Stimulated activated naive B cell treated with anti-CD40 and anti-IgM and Interleukin-4, amounts not matched to agents 10 μg/mL and 1 μg/mL and 100 μg/mL, for 72 hours (primary cell): ENCODE measurements at regions not wholly inside any gene's neighbourhood (a gene's known extent, or its start where the extent isn't known, plus 50 kb on each side); places are given as distances from the start of the nearest gene placed in this dataset.

ENCODE experiments used
- ATAC-seq, 2 donors: fragments of 150-1000 bp; cut with Tn5 transposase; replicated peaks; 2 replicates each; pipeline ENCODE4 v1.10.0; 2021; ENCODE audit warnings: moderate library complexity in 1 of 2
- DNase-seq: peaks from one replicate; pipeline ENCODE4 v3.0.0; 2021
- H3K27ac Mint-ChIP-seq: one replicate; pipeline ENCODE4 v1.8.0; 2022; ENCODE audit warnings: mild to moderate bottlenecking, mixed read lengths
- H3K27me3 Mint-ChIP-seq, 2 donors: one replicate each; pipeline ENCODE4 v1.8.0; 2022; ENCODE audit warnings: mixed read lengths in 2 of 2
- H3K36me3 Mint-ChIP-seq, 2 donors: one replicate each; pipeline ENCODE4 v1.8.0; 2022; ENCODE audit warnings: mixed read lengths in 2 of 2, mild to moderate bottlenecking in 1 of 2
- H3K4me1 Mint-ChIP-seq, 2 donors: one replicate each; pipeline ENCODE4 v1.8.0; 2022; ENCODE audit warnings: mixed read lengths in 2 of 2, mild to moderate bottlenecking in 1 of 2
- H3K4me3 Mint-ChIP-seq, 2 donors: one replicate each; pipeline ENCODE4 v1.8.0; 2022; ENCODE audit warnings: mild to moderate bottlenecking in 2 of 2, mixed read lengths in 2 of 2, moderate library complexity in 1 of 2
- H3K9me3 Mint-ChIP-seq, 2 donors: one replicate each; pipeline ENCODE4 v1.8.0; 2022; ENCODE audit warnings: mixed read lengths in 2 of 2, mild to moderate bottlenecking in 1 of 2

DNA sequence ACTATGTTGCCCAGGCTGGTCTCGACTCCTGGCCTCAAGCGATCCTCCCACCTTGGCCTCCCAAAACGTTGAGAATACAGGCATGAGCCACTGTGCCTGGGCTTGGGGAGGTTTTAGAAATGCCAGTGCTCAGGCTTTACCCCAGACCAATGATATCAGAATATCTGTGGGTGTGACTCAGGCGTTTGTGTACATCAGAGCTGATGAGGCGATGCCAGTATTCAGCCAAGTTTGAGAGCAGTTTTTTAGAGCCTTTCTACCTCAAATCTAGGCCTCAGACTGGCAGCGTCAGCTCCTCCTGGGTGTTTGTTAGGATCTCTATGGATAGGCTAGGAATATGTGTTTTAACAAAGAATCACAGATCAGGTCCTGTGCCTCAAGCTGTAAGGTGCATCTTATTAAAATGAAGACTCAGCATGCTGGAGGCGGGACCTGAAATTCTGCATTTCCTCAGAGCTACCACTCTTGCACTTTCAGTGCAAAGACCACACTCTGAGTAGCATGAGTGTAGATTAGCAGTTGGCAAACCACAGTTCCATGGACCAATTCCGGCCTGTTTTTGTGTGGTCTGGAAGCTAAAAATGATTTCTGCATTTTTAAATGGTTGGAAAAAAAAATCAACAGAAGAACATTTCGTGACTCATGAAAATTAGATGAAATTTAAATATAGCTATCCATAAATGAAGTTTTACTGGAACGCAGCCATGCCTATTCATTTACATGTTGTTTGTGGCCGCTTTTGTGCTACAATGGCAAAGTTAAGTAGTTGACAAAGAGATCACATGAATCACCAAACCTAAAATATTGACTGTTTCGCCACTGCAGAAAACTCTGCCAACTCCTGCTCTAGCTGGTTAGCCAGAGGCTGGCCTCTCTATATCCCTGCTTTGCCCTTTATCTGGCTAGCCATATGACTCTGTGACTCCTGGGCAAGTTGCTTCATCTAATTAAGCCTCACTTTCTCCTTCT is 92.2 kb downstream of the KLF4 start:
- H3K4me3 Mint-ChIP-seq: no peak overlapping the region
- H3K27ac Mint-ChIP-seq: no peak overlapping the region
- DNase-seq: no peak
- no peaks in the 10 kb centered on the region for H3K9me3 Mint-ChIP-seq
- H3K4me1 Mint-ChIP-seq: no peaks in the 10 kb centered on the region
- H3K27me3 Mint-ChIP-seq: peaks cover 12 to 13% of the 10 kb centered on the region in 2 donors
- no peaks in the 10 kb centered on the region for H3K36me3 Mint-ChIP-seq
- no peak for ATAC-seq

DNA sequence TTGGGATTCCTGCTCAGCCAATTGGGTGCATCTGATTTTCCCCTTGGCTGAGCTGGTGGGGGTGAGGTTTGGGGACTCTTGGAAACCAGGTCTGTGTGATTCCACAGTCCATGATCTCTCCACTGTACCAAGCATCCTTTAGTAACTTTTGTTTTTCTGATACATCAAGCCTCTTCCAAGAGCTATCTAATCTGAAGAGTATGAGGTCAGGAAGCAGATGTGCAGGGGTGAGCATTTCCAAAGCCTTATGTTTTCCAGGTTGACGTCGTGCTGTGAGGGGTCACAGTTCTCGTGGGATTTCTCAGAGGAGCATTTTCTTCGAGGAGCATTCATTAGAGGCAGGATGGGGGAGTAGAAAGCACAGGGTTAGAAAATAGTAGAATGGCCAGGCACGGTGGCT is 95.3 kb downstream of the KLF4 start:
- DNase-seq (no peak), ATAC-seq (no peak)
- Mint-ChIP-seq H3K9me3 (no peaks in the 10 kb centered on the region), H3K36me3 (no peaks in the 10 kb centered on the region), H3K4me3 (no peak overlapping the region), H3K4me1 (no peaks in the 10 kb centered on the region), H3K27ac (no peak overlapping the region), H3K27me3 (peaks cover 0 to 10% of the 10 kb centered on the region in 2 donors)

DNA sequence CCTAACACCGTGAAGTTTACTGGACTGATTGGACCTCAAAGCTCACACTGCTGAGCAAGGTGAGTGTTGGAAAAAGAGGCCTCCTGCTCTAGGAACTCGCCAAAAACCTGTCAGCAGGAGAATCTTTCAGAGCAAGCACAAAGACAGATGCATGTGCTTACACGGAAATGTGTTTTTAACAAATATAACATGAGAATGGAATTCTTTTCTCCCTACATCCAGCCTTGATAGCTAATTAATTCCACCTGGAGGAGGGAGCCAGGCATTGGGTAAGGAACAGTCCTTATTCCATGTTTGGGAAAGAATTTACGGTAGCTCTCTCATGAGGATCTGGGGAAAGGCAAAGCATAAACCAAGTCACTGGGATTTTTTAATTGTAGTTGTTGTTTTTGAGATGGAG is 98.8 kb downstream of the KLF4 start:
- ATAC-seq: no peak
- no peak overlapping the region for H3K27ac Mint-ChIP-seq
- no peaks in the 10 kb centered on the region for H3K4me1 Mint-ChIP-seq

DNA sequence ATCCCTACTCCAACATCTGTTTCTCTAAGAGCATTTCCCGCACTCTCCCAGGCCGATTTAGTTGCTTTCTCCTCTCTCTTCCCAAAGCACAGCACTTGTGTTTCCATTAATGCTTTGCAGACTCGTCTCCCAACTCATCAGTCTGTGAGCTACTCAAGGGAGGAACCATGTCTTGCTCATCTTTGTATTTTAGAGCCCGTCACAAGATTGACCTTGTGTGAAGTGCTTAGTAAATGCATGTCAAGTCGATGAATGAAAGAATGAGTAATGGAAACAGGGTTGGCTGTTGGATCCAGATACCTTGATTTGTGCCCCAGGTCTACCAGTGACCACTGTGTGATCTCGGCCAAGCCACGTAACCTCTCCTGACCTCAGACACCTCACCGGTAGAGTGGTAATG is 99.3 kb downstream of the KLF4 start:
- H3K27me3 Mint-ChIP-seq: peaks cover 0 to 10% of the 10 kb centered on the region in 2 donors
- H3K27ac Mint-ChIP-seq: no peak overlapping the region
- H3K4me1 Mint-ChIP-seq: no peaks in the 10 kb centered on the region
- H3K4me3 Mint-ChIP-seq: no peak overlapping the region
- H3K9me3 Mint-ChIP-seq: no peaks in the 10 kb centered on the region
- H3K36me3 Mint-ChIP-seq: no peaks in the 10 kb centered on the region
- DNase-seq (no peak), ATAC-seq (no peak)

More for the DNA sequence above, 98.8 kb downstream of the KLF4 start:
- Mint-ChIP-seq H3K27me3 (peaks cover 0 to 10% of the 10 kb centered on the region in 2 donors), H3K9me3 (no peaks in the 10 kb centered on the region), H3K4me3 (no peak overlapping the region), H3K36me3 (no peaks in the 10 kb centered on the region)
- DNase-seq: no peak

DNA sequence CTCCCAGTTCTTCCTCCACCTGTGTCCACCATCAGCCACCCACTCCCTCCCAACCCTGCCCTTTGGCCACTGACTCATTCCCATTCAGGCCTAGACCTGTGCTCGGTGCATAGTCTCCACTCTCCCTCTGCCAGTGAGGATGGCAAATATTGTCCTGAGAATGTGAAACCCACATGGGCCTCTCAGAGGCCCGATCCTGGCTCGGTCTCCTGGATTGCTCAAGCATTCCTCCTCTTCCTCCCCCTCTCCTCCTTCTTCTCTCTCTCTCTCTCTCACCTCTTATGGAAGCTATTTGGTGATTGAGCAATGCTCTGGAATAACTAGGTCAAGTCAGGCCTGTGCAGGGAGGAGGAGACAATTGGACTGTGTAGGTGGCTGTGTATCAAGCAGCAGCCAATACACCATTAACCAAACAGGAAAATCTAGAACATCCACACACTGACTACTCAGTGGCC is 99.9 kb downstream of the KLF4 start:
- Mint-ChIP-seq H3K9me3 (no peaks in the 10 kb centered on the region), H3K4me3 (no peak overlapping the region), H3K4me1 (no peaks in the 10 kb centered on the region), H3K27me3 (peaks cover under 1 to 14% of the 10 kb centered on the region in 2 donors), H3K36me3 (no peaks in the 10 kb centered on the region), H3K27ac (no peak overlapping the region)
- no peak for DNase-seq
- ATAC-seq: no peak

DNA sequence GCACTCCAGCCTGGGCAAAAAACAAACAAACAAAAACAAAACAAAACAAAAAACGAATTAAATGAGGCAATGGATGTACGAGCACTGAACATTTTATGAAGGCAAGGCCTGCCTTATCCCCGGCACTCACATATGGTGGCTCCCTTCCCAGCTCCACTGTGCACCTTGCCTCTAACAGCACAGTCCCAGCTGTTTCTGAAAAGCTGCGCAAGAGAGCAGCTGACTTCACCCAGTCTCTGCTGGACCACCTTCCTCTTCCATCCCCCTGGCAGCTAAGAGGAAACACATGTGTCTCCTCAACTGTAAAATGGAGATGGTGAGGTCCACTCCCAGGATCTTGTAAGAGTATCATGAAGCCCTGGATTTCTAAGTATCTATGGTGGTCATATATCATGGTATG is 100.7 kb downstream of the KLF4 start:
- Mint-ChIP-seq H3K27me3 (peaks cover 8 to 19% of the 10 kb centered on the region in 2 donors), H3K9me3 (no peaks in the 10 kb centered on the region), H3K4me1 (no peaks in the 10 kb centered on the region), H3K4me3 (no peak overlapping the region), H3K27ac (no peak overlapping the region), H3K36me3 (no peaks in the 10 kb centered on the region)
- ATAC-seq: no peak
- DNase-seq: no peak

DNA sequence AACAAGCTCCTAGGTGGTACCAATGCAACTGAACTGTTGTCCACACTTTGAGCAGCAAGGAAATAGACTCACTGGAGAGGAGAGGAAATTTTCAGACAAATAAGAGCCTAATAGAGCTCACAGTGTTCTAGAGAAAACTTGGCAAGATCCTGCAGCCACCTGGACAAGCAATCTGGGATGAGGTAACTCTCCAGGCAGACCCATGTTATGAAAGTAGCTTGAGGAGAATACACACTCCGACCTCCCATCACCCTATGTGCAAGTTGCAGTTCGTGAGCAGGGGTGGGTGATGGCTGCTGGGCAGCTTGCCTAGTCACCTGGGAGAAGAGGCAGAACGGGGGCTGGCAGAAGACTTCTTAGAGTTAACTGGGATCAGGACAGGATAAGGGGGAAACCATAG is 102.2 kb downstream of the KLF4 start:
- H3K4me3 Mint-ChIP-seq: no peak overlapping the region

DNA sequence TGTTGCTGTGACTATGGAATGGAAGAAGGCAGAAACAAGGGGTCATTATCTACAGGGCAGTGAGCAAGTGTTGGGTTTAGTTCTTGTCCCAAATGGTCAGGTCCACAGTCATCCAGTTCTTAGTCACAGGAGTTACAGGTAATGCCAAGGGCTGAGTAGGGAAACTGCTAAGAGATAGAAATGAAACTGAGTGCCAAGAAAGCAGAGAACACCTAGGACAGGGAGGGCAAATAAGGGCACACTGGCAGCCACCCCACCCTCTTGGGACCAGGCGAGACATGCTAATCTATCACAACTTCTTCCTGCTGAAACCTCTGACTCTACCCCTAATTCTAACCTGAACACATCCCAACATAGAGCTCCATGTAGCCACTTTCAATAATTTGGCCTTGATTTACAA is 103.2 kb downstream of the KLF4 start:
- Mint-ChIP-seq H3K9me3 (no peaks in the 10 kb centered on the region), H3K27ac (no peak overlapping the region), H3K4me3 (no peak overlapping the region), H3K27me3 (peaks cover 15 to 19% of the 10 kb centered on the region in 2 donors), H3K4me1 (no peaks in the 10 kb centered on the region), H3K36me3 (no peaks in the 10 kb centered on the region)
- ATAC-seq (no peak), DNase-seq (no peak)

More for the DNA sequence above, 102.2 kb downstream of the KLF4 start:
- Mint-ChIP-seq H3K4me1 (no peaks in the 10 kb centered on the region), H3K27ac (no peak overlapping the region), H3K9me3 (no peaks in the 10 kb centered on the region), H3K36me3 (no peaks in the 10 kb centered on the region), H3K27me3 (peaks cover 9 to 19% of the 10 kb centered on the region in 2 donors)
- ATAC-seq (no peak), DNase-seq (no peak)
